ENCODE measurements at regions not wholly inside any gene's neighbourhood (a gene's known extent, or its start where the extent isn't known, plus 50 kb on each side); places are given as distances from the start of the nearest gene placed in this dataset.
"Not testable (repeated sequence)": the region's sequence is repeated elsewhere in the genome, so short reads cannot be mapped to it uniquely, and the experiment has no call there.

- no peaks in the 10 kb centered on the region; the same call in 1 of the 2 replicates for H3K9me3 ChIP-seq
- DNase-seq, result no peak
- no peaks in the 10 kb centered on the region for H3K36me3 ChIP-seq
- no peak overlapping the region for H3K4me3 ChIP-seq (ENCODE audit: low read depth, low read length)
- no peaks in the 10 kb centered on the region; the same call in 1 of the 2 replicates for H3K4me1 ChIP-seq
- no peaks in the 10 kb centered on the region for H3K27me3 ChIP-seq
- TF ChIP-seq CTCF (IDR thresholded peaks at IDR 0.05; ENCODE audit: low read depth, low read length), result no peak
Observed at GRCh38 chr5:18507114-18507513, 872.9 kb downstream of the TAF11L14 start.

GRCh38 chr5:18517641-18518380 lies 883.6 kb downstream of the TAF11L14 start:
- no peak overlapping the region for H3K4me3 ChIP-seq (ENCODE audit: low read depth, low read length)
- peak; percentile 19 for DNase-seq
- H3K4me1 ChIP-seq, result peaks cover 24% of the 10 kb centered on the region
- H3K36me3 ChIP-seq, result no peaks in the 10 kb centered on the region
- H3K27me3 ChIP-seq, result no peaks in the 10 kb centered on the region
- no peak for TF ChIP-seq CTCF (IDR thresholded peaks at IDR 0.05; ENCODE audit: low read depth, low read length)
- H3K9me3 ChIP-seq, result 0 out of 2 replicates have a peak, but pooled peaks cover 2% of the 10 kb centered on the region

GRCh38 chr5:18523380-18523779 lies 889.1 kb downstream of the TAF11L14 start:
- H3K36me3 ChIP-seq, result no peaks in the 10 kb centered on the region
- H3K9me3 ChIP-seq, result 0 out of 2 replicates have a peak, but pooled peaks cover 2% of the 10 kb centered on the region
- no peaks in the 10 kb centered on the region for H3K27me3 ChIP-seq
- H3K4me3 ChIP-seq (ENCODE audit: low read depth, low read length), result no peak overlapping the region
- peaks cover 12% of the 10 kb centered on the region for H3K4me1 ChIP-seq
- TF ChIP-seq CTCF (IDR thresholded peaks at IDR 0.05; ENCODE audit: low read depth, low read length), result no peak
- no peak for DNase-seq

- H3K4me1 ChIP-seq, result peaks cover 5% of the 10 kb centered on the region
- TF ChIP-seq CTCF (IDR thresholded peaks at IDR 0.05; ENCODE audit: low read depth, low read length), result no peak
- no peaks in the 10 kb centered on the region for H3K36me3 ChIP-seq
- H3K4me3 ChIP-seq (ENCODE audit: low read depth, low read length), result no peak overlapping the region
- no peaks in the 10 kb centered on the region for H3K9me3 ChIP-seq
- H3K27me3 ChIP-seq, result no peaks in the 10 kb centered on the region
- DNase-seq, result no peak
Observed at GRCh38 chr5:18526792-18527405, 892.6 kb downstream of the TAF11L14 start.

- TF ChIP-seq CTCF (IDR thresholded peaks at IDR 0.05; ENCODE audit: low read depth, low read length), result no peak
- H3K27me3 ChIP-seq, result no peaks in the 10 kb centered on the region
- H3K4me1 ChIP-seq, result no peaks in the 10 kb centered on the region
- no peaks in the 10 kb centered on the region for H3K9me3 ChIP-seq
- no peaks in the 10 kb centered on the region for H3K36me3 ChIP-seq
- no peak overlapping the region for H3K4me3 ChIP-seq (ENCODE audit: low read depth, low read length)
- no peak for DNase-seq
Observed at GRCh38 chr5:18533137-18533536, 898.9 kb downstream of the TAF11L14 start.

- no peaks in the 10 kb centered on the region for H3K36me3 ChIP-seq
Observed at GRCh38 chr5:18534119-18534518, 899.9 kb downstream of the TAF11L14 start.

GRCh38 chr5:18535753-18536152 lies 901.5 kb downstream of the TAF11L14 start:
- not testable (repeated sequence) for H3K36me3 ChIP-seq; H3K9me3 ChIP-seq; DNase-seq; H3K27me3 ChIP-seq; H3K4me1 ChIP-seq; H3K4me3 ChIP-seq (ENCODE audit: low read depth, low read length)

More at GRCh38 chr5:18534119-18534518, 899.9 kb downstream of the TAF11L14 start:
- Histone ChIP-seq H3K9me3 (no peaks in the 10 kb centered on the region), H3K4me1 (no peaks in the 10 kb centered on the region), H3K4me3 (ENCODE audit: low read depth, low read length) (no peak overlapping the region), H3K27me3 (no peaks in the 10 kb centered on the region)
- no peak for DNase-seq
- no peak for TF ChIP-seq CTCF (IDR thresholded peaks at IDR 0.05; ENCODE audit: low read depth, low read length)
